ENCODE measurements at regions not wholly inside any gene's neighbourhood (a gene's known extent, or its start where the extent isn't known, plus 50 kb on each side); places are given as distances from the start of the nearest gene placed in this dataset.

DNA sequence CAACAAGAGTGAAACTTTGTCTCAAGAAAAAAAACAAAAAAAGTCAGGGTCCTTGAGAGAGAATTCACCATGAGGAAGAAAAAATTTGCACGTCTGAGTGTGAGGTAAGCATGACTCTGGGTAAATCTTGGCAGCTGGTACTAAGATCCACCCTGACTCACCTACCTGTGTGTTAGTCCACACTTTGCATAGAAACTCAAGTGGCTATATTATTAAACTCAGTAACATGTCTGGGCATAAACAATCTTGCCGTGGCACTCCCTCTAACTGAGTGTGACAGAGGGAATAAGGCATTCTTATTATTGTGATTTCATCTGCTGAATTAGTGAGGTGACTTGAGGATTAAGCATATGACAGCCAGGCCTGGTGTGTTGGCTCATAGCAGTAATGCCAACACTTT, 259.4 kb upstream of the VLDLR start:
- TF ChIP-seq, protein P1, sequence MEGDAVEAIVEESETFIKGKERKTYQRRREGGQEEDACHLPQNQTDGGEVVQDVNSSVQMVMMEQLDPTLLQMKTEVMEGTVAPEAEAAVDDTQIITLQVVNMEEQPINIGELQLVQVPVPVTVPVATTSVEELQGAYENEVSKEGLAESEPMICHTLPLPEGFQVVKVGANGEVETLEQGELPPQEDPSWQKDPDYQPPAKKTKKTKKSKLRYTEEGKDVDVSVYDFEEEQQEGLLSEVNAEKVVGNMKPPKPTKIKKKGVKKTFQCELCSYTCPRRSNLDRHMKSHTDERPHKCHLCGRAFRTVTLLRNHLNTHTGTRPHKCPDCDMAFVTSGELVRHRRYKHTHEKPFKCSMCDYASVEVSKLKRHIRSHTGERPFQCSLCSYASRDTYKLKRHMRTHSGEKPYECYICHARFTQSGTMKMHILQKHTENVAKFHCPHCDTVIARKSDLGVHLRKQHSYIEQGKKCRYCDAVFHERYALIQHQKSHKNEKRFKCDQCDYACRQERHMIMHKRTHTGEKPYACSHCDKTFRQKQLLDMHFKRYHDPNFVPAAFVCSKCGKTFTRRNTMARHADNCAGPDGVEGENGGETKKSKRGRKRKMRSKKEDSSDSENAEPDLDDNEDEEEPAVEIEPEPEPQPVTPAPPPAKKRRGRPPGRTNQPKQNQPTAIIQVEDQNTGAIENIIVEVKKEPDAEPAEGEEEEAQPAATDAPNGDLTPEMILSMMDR (IDR thresholded peaks at IDR 0.05), result no peak
- no peak overlapping the region for H3K4me3 ChIP-seq
- no peaks in the 10 kb centered on the region for H3K27me3 ChIP-seq (ENCODE audit: insufficient read depth in 3 of 3, low read length in 2 of 3)
- DNase-seq (no peak), ATAC-seq (no peak)
- WGBS, 3 donors, result 86 to 90% (median 86%) methylated on average over 2 of the region's 2 CpGs
- no peak overlapping the region for H3K27ac ChIP-seq
- no peaks in the 10 kb centered on the region for H3K9me3 ChIP-seq
- no peaks in the 10 kb centered on the region for H3K4me1 ChIP-seq
- H3K36me3 ChIP-seq (ENCODE audit: insufficient read depth in 1 of 2, low read depth in 1 of 2), result no peaks in the 10 kb centered on the region
- intact Hi-C loops (cut with DNase I), result no loop called here

- H3K4me3 ChIP-seq, result no peak overlapping the region
Observed at GRCh38 chr9:2363138-2363745, 258.3 kb upstream of the VLDLR start.

GRCh38 chr9:2363781-2364180, 257.8 kb upstream of the VLDLR start:
- H3K4me3 ChIP-seq, result no peak overlapping the region
- intact Hi-C loops (cut with DNase I), result no loop called here
- no peaks in the 10 kb centered on the region for H3K27me3 ChIP-seq (ENCODE audit: insufficient read depth in 3 of 3, low read length in 2 of 3)
- WGBS, 3 donors, result 93 to 97% (median 95%) methylated on average over 1 of the region's 1 CpG
- DNase-seq, result no peak
- H3K36me3 ChIP-seq (ENCODE audit: insufficient read depth in 1 of 2, low read depth in 1 of 2), result no peaks in the 10 kb centered on the region
- H3K4me1 ChIP-seq, result no peaks in the 10 kb centered on the region
- TF ChIP-seq, protein P1 (IDR thresholded peaks at IDR 0.05), result no peak
- no peak for ATAC-seq
- no peak overlapping the region for H3K27ac ChIP-seq
- H3K9me3 ChIP-seq, result no peaks in the 10 kb centered on the region

More at GRCh38 chr9:2363138-2363745, 258.3 kb upstream of the VLDLR start:
- intact Hi-C loops (cut with DNase I), result no loop called here
- no peaks in the 10 kb centered on the region for H3K9me3 ChIP-seq
- TF ChIP-seq, protein P1 (IDR thresholded peaks at IDR 0.05), result no peak
- WGBS, 3 donors, result 85 to 88% (median 85%) methylated on average over 6 of the region's 6 CpGs
- ATAC-seq, result no peak
- H3K27me3 ChIP-seq (ENCODE audit: insufficient read depth in 3 of 3, low read length in 2 of 3), result no peaks in the 10 kb centered on the region
- no peaks in the 10 kb centered on the region for H3K4me1 ChIP-seq
- no peak for DNase-seq
- H3K27ac ChIP-seq, result no peak overlapping the region
- no peaks in the 10 kb centered on the region for H3K36me3 ChIP-seq (ENCODE audit: insufficient read depth in 1 of 2, low read depth in 1 of 2)

DNA sequence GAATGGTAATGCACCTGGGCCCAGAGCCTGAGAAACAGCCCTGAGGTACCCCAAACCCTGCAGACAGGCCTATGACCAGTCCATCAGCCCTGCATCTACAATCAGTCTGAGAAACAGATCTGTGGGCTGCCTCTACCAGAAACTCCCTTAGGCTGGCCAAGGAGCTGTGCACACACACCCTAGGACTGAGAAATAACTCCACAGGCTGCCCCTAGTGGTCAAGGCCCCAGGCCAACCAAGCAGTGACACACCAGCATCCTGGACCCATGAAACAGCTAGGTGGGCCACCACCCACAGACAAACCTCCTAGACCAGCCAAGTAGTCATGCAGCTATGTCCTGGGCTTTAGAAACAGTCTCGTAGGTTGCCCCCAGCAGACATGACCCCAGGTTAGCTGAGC, 253.6 kb upstream of the VLDLR start:
- TF ChIP-seq, protein P1 (IDR thresholded peaks at IDR 0.05), result no peak
- DNase-seq, result no peak
- H3K27ac ChIP-seq, result no peak overlapping the region
- ATAC-seq, result no peak
- H3K27me3 ChIP-seq (ENCODE audit: insufficient read depth in 3 of 3, low read length in 2 of 3), result no peaks in the 10 kb centered on the region
- no peaks in the 10 kb centered on the region for H3K9me3 ChIP-seq
- no peaks in the 10 kb centered on the region for H3K4me1 ChIP-seq
- WGBS, 3 donors, result 96 to 100% (median 100%) methylated on average over 1 of the region's 1 CpG
- intact Hi-C loops (cut with DNase I), result no loop called here
- H3K36me3 ChIP-seq (ENCODE audit: insufficient read depth in 1 of 2, low read depth in 1 of 2), result no peaks in the 10 kb centered on the region
- no peak overlapping the region for H3K4me3 ChIP-seq

- Histone ChIP-seq H3K4me3 (no peak overlapping the region), H3K36me3 (ENCODE audit: insufficient read depth in 1 of 2, low read depth in 1 of 2) (no peaks in the 10 kb centered on the region), H3K4me1 (no peaks in the 10 kb centered on the region), H3K9me3 (no peaks in the 10 kb centered on the region), H3K27me3 (ENCODE audit: insufficient read depth in 3 of 3, low read length in 2 of 3) (no peaks in the 10 kb centered on the region), H3K27ac (no peak overlapping the region)
- intact Hi-C loops (cut with DNase I), result no loop called here
- TF ChIP-seq, protein P1 (IDR thresholded peaks at IDR 0.05), result no peak
- DNase-seq (no peak), ATAC-seq (no peak)
- 85 to 92% (median 89%) methylated on average over 2 of the region's 2 CpGs for WGBS, 3 donors
Observed at GRCh38 chr9:2373648-2374047, 247.9 kb upstream of the VLDLR start.
